RCC 7860 (cell line): ENCODE measurements at regions not wholly inside any gene's neighbourhood (a gene's known extent, or its start where the extent isn't known, plus 50 kb on each side); places are given as distances from the start of the nearest gene placed in this dataset.

Experiments used
- DNase-seq: peaks from one replicate; pipeline ENCODE4 v3.0.0-alpha.2; 2015; ENCODE audit warnings: low spot score
- FAIRE-seq: peaks from 2 replicates; lab custom pipeline; 2012; peaks lifted over from hg19 to GRCh38; lab: Jason Lieb, UNC

DNA sequence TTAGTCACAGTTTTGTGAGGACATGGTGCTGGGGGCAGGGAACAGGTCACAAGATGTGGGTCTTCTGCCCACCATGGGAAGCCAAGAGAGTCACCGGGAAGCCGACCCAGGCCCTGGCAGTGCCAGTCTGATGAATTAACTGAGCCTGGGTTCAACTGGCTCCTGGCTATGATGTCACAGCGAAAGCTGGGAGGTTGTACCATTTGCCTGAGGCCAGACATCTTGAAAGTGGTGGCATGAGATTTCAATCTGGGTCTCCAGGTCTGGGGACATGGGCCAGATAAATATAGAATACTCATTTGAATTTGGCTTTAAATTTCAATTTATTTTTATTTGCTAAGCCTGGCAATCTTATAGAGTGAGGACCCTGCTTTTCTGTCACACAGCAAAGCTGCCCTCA is 280.9 kb downstream of the NSG2 start:
- DNase-seq (no peak), FAIRE-seq (no peak)

DNA sequence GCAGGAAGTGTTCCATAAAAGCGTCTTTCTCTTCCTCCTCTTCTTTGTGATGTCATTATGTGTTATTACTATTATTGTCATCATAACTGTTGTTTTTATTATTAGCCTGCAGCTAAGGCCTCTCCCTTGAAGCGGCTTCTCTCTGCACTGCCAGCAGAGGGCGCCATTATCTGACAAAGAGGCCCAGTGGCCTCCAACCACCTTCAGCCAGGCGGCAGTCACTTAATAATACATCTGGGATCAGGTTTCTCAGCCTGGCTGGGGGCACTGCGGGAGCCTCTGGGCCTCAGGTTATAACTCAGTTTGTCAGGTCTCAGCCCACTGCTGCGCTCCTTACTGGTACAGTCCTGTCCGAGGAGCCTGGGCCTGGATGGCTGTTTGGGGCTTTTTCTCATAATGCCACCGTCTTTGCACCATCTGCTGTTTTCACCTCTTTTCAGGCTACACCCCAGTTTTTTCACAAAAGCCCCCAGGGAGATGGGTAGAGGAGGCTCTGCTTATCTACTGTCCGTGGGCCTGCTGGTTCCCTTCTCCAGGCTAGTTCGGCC is 281.9 kb downstream of the NSG2 start:
- DNase-seq: peak; percentile 81
- peak; percentile 69 for FAIRE-seq

DNA sequence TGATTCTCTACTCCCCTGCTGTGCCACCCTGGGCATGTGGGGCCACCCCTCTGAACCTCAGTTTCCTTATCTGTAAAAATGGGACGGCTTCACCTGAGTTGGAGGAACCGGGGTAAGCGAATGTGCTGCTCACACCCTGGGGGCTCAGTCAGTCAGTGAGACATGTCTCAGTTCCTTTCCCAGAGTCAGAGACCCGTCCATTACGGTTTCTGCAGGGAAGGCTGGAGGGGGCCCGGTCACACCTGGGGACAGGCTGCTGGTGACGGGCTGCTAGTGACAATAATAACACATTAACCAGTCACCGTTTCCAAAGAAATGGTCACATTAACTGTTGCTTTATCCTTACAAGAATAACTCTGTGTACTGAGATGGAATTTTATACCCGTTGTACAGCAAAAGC is 282.4 kb downstream of the NSG2 start:
- DNase-seq: no peak
- FAIRE-seq: no peak

DNA sequence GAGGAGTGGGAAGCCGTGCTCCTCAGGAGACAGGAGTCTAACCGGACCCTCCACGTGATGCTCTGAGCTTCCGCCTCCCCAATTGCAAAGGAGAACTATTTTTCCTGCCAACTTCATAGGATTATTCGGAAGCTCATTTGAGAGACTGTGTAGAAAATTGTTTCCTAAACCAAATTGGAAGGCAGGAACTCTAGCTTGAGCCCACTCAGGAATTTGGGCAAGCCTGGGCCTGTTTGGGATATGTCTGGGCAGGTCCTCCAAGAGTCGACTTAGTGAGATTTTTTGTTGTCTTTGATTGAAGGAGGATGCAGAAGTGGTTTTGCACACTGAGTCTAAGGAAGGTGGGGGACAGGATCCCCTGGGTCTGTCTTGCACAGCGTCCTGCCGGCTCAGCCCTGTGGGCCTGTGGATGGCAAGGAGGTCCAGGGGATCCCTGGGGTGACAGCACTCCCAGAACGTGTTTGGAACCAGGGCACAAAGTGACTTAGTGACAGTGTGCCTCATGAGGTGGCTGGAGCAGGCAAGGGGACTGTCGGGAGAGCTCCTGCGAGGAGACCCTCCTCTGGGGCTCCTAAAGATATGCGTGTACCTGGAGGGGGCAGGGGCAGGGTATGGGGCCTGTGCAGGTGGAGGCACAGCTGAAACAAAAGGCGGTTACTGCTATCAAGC is 283.3 kb downstream of the NSG2 start:
- FAIRE-seq (no peak), DNase-seq (no peak)

DNA sequence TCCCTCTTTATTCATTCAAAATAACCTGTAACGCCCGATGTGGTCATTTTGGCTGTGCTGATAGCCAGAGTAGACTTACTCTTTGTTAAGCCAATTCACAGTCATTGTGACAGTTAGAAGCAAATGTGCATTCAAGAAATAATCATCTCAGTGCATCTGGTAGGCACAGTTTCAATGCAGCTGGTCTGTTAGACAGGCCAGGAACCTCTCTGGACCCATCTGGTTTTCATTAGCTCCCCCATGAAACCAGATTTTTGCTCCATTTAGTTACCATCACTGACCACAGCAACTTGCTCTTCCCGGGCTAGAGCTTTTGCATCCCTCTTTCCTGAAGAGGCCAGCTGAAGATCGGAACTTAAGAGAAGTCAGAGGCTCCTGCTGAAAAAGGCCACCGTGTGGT is 284.2 kb downstream of the NSG2 start:
- FAIRE-seq: no peak
- DNase-seq: no peak

DNA sequence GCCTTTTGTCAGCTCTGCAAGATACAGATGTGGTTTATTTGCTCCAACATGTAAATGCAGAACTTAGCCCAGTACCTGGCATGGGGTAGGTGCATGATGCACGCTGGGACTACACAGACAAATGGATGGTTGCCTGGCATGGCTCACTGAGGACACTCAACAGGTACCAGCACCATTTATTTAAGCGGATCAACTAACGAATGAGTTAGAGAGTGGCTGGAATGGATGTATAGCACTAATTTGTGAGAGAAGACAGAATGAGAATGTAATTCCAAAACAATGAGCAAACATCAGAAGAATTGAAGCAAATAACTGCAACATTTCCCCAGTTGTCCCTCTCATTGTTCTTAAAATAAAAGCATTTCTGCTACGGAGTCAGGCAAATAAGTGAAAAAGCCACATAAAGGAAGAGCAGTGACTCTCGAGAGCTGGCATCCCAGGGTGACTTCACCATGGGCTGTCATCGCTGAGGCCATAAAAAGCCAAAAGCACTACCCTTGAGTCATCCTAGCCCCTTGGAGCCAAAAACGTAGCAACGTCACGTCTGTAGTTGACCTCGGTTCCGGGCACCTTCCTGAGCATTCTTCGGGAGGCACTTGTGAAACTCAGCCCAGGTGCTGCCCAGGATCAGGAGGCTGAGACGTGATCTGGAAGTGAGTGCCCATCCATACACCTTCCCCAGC is 290.3 kb downstream of the NSG2 start:
- DNase-seq (peak; percentile 88), FAIRE-seq (peak; percentile 87)

DNA sequence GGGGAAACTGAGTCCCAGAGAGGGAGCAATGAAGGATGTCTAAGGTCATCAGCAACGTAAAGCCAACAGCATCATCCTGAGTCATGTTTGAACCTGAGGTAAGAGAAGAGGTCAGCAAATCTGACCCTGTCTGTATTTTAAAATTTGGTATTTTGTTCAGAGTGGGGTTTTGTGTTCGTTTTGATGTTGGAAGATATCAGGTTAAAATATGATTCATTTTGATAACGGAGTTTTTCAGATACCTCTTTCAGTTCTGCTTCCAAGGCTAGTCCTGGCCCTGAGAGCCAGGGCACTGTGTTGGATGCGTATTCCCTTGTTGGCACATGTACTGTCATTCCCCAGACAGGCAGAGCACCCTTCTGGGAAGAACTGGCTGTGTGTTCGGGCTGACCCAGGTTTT is 291.0 kb downstream of the NSG2 start:
- FAIRE-seq (no peak), DNase-seq (peak; percentile 15)

DNA sequence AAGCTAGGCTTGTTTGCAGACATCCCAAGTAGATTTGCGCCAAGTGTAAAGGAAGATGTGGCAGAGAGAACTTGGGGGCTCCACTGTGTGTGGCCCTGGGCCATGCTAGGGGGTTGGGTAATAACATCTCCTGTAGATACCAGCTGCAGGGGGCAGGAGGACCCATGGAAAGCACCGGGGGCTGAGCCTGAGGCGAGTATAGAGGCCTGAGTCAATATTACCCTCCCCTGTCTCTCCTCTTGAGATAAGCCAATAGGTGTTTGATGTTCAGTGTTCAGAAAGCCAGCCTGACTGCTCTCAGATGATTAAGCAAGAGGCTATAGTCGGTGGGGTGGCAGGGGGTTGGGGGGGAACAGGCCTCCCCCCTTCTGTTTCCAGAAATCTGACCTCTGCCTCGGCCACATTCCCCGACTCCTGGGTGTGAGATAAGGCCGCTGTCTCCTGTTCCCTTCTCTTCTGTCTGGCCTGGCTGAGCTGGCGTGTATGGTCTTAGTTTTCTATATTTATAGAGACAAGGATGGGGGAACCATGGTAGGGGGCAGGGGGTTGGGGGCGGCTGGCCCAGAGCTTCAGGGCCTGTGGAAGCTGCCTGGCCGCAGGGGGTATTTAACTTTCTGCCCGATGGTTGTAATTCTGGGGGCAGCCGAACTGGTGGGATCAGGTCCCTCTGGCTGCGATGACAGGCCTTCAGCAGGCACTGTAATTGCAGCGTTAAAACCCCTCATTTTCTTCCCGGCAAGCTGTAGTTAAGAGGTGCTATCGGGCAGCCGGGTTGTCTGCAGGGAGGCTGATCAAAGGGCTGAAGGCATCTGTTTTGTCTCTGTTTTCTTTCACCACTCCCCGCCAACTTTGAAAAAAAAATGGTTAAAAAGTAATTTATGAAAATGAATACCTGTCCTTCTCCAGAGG is 292.0 kb downstream of the NSG2 start:
- DNase-seq: peak; percentile 64
- no peak for FAIRE-seq

DNA sequence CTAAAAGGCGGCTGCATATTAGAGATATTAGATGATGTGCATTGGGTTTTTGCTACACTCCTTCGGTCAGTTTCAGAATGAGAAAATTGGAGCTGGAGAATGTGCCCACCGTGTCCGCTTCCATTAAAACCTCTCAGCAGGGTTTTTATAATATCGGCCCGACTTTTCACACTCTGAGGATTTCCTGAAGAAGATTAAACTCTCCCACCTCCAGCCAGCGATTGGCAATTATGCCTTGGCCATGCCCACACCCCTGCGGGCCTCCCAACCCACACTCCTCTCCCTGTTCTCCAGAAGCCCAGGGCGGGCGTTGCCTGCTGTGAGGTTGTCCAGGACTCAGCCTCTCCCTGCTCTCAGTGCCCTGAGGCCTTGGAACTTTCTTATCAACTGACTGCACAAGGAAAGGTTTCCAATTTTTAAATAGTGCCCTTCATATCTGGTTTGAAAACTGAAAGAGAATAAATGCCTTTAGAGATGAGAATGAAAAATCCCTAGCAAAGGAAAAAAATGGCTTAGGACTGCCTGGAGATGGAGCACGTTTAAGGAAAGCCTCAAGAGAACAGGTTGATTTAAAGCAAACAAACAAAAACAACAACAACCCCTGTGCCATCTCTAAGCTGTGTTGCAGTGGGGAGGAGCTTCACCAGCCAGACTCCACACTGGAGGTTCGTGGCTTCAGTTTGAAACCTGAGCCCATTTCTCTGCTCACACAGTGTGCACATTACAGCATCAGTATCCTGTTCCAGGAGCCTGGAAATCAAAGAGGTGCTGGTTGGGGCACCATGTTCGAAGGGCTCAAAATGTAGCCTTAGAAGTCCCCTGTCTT is 292.9 kb downstream of the NSG2 start:
- DNase-seq (peak; percentile 47), FAIRE-seq (peak; percentile 83)

DNA sequence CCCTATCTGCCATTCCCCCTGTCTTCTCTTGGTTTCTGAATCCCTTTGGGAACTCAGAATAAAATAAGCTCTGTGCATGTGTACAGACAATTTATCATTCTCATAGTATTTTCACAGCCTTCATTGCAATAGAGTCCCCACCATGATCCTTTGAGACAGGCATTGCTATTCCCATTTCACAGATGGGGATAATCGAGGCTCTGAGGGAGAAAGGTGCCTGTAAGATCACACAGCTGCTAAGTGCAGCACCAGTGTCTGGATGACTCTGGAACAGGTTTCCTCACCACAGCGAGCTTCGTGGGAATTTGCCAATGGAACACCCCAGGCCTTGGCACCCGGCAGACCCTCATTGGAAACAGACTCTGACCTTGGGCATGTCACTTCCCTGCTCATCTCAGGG is 293.6 kb downstream of the NSG2 start:
- FAIRE-seq: no peak
- no peak for DNase-seq

DNA sequence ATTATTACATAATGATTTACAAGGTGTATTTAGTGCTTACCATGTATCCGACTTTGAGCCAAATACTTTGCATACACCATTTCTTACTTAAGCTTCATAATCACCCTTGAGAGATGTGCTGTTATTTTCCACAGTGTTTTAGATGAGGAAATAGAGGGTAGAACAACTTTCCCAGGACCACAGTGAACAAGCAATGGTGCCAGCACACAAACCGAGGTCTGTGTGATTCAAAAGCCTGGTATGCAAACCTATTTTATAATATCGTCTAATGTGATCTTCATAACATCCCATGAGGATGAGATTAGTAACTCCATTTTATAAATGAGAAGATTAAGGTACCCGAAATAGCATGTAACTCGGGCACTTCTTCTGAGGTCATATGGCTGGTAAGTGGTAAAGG is 294.7 kb downstream of the NSG2 start:
- DNase-seq (no peak), FAIRE-seq (no peak)

DNA sequence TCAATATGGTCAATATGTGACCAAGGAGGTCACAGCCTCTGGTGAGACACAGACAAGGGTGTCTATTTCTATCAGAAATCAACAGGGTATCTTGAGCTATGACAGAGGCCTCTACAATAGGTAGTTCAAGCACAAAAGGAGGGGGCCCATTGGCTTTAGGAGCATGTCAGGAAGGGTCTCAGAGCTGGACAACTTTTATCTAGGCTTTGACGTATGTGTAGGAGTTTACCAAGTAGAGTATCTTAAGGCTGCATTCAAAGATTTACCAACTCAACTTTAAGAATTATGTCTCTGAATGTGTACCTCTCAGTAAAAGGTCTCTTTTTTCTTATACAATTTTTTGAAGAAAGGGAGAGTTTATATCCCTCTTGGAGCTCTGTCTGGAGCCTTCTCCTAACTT is 297.2 kb downstream of the NSG2 start:
- FAIRE-seq: no peak
- no peak for DNase-seq

DNA sequence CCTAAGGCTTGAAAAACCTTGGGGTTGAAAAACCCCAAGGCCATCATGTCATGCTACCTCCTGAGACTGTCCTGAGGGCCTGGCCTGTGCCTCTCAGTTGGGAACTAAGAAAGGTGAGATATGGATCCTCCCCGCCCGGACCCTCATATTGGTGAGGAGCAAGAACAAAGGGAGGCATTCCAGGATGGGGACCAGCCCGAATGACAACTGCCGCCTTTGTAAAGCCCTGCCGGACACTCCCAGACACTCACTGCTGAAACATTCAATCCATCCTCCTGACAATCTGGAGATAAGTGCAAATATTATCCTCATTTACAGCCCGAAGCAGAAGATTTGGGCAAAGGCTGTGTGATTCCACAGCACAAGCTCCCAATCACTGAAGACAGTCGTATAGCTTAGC is 298.3 kb downstream of the NSG2 start:
- no peak for DNase-seq
- no peak for FAIRE-seq

DNA sequence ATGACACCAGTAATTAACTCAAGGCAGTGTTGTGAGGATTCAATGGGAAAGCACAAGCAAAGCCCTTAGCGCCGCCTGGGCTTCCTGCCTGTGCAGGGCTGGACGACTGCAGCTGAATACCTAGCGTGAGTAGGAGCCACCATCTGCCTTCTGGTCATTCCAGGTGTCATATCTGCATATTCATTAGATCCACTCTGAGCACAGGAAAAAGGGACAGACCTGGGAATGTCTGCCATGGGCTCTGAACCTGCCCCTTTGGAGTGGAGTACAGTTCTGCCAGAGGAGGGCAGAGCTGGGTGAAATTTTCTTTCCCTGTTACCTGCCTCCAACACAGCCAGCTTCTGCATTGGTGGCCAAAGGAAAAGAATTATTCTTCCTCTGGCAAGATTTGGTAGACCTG is 298.8 kb downstream of the NSG2 start:
- FAIRE-seq: no peak
- DNase-seq: no peak

DNA sequence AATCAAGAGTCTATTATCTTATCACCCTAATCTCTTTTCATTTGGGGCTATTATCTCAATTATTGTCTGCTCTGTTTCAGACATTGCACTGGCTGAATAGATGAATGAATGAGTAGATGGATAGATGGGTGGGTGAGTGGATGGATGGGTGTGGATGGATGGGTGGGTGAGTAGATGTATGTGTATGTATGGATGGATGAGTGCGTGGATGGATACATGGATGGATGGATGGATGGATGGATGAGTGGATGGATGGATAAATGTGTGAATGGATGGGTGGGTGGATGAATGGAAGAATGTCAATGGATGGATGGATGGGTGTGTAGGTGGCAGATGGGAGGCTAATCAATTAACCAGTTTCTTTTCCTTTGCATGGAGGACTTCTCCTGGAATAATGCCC is 301.7 kb downstream of the NSG2 start:
- FAIRE-seq (no peak), DNase-seq (no peak)

DNA sequence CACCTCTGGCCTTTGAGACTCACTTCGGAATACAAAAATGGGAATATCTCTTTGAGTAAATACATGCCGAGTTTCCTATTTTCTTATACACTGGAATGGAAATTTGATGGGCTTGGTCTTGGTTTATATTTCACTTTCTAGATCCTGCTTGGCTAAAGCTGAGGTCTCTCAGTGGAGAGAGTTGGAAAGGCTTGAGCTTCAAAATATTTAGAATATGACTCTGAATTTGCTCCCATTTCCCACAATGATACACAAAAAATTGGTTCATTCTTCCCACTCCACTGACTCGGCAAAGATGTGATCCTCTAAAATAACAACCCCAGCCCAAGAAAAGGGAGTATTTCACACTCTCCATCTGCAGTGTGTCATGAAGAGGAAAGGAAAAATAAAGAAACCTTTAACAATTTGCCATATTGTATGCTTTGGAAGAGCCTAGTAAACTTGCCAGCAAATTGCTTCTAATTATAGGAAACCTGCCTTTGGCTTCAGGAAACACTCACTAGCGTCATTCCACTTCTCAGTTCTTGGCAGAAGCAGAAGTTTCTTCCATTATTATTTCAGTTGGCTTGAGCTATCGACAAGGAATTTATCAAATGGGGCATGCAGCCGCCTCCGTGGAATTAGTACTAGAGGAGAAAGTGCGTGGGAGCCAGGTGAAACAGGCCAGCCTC is 302.9 kb downstream of the NSG2 start:
- FAIRE-seq: no peak
- no peak for DNase-seq

DNA sequence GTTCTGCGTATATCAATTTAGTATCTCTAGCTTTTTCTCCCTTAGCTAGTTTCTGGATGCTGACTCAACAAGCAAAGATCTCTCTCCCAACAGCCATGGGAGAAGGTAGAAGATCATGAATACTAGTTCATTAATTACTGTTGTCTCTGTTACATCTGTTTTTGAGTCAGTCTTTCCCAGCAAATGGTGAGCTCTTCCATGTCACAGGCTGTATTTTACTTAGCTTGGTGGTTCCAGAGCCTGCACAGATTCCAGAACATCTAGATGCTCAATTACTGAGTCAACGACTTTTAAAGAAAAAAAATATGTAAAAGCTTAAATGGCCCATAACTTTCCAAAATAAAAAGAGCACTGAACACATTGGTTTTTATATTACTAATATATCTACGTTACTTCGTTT is 307.2 kb downstream of the NSG2 start:
- DNase-seq (no peak), FAIRE-seq (no peak)

DNA sequence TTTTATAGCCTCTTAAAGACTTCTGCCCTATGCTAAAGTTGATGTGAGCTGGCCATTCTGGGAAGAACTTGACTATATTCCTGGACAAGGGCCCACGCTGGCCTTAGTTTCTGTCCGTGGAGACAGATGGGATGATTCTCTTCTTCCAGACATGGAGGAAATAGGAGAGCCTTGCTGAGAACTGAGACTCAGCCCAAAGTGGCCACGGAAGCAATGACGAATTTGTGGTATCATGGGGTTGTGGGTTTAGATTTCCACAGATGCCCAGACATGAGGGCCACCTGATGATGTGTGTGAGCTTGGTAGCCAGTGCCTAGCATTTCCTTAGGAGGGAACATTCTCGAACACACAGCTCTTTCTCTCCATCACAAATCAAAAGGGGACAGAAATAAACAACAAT is 309.1 kb downstream of the NSG2 start:
- FAIRE-seq: no peak
- peak; percentile 48 for DNase-seq

DNA sequence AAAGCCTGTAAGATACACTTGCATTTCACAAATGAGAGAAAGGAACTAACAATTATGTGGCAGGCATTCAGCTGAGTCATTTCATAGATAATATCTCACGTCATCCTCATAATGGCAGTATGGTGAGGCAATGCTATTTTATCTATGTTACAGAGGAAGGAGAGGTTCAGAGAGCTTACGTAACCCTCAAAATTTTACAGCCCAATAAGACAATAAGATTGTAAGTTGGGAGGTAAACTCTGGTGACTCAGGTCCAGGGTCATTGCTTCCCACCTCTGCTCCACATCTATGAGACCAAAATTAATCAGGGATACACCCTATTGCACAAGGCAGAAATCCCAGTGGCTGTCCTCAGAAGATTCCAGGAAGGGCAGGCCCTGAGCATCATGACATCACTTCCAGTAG is 309.7 kb downstream of the NSG2 start:
- peak; percentile 93 for FAIRE-seq
- peak; percentile 97 for DNase-seq

DNA sequence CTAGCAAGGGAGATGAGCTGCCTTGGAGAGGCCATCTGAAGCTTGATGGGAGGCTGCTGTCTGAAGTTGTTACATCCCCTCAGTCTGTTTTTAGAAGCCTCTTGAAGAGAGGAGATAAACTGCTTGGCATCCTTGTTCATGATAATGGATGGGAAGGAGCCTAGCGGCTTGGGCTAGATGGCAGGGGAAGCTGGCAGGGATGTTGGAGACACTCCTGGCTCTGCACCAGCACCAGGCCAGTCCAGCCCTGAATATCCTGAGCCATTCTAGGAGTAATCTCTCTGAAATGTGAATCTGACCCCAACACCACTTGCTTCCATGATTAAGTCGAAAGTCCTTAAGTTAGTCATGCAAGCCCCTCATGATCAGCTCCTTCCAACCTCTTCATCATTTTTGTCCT is 310.5 kb downstream of the NSG2 start:
- no peak for DNase-seq
- FAIRE-seq: no peak
